Thyroid gland (tissue), 4 donors: ENCODE measurements at regions not wholly inside any gene's neighbourhood (a gene's known extent, or its start where the extent isn't known, plus 50 kb on each side); places are given as distances from the start of the nearest gene placed in this dataset.

Experiments used
- DNase-seq, 2 donors: peaks; one replicate each; pipeline ENCODE4 v3.0.0-alpha.2; 2019
- H3K27ac ChIP-seq, 3 donors: fragments of 200-600 bp; sonication (generic); 1 replicate in 2 of 3; 2 replicates in 1 of 3; pipeline ENCODE4 v1.5.1; 2016 to 2019; ENCODE audit warnings: mild to moderate bottlenecking in 1 of 3, moderate library complexity in 1 of 3
- H3K27me3 ChIP-seq: fragments of 200-600 bp; sonication (generic); one replicate; pipeline ENCODE4 v1.5.1; 2019
- H3K36me3 ChIP-seq, 2 donors: fragments of 200-600 bp; sonication (generic); one replicate each; pipeline ENCODE4 v1.5.1; 2016 to 2019
- H3K4me1 ChIP-seq, 2 donors: fragments of 200-600 bp; sonication (generic); one replicate each; pipeline ENCODE4 v1.5.1; 2017 to 2019
- H3K4me3 ChIP-seq, 3 donors: fragments of 200-600 bp; sonication (generic); replicated peaks in 1 of 3; 1 replicate in 2 of 3; 2 replicates in 1 of 3; pipeline ENCODE4 v1.5.1; 2016; ENCODE audit warnings: mild to moderate bottlenecking in 1 of 3
- H3K9me3 ChIP-seq: fragments of 200-600 bp; sonication (generic); one replicate; pipeline ENCODE4 v1.5.1; 2017
- CTCF ChIP-seq, 6 experiments: fragments of 200-600 bp in 3 of 6; fragments of 450-650 bp in 3 of 6; sonication (generic) in 3 of 6; IDR thresholded peaks; one replicate each; pipeline ENCODE4 v1.5.1; 2016 to 2019; ENCODE audit warnings: antibody characterized with exemption in 6 of 6, mild to moderate bottlenecking in 2 of 6, inconsistent platforms in 1 of 6, moderate library complexity in 1 of 6
- POLR2A ChIP-seq, 2 donors: fragments of 450-650 bp; IDR thresholded peaks; one replicate each; pipeline ENCODE4 v1.6.1; 2017; ENCODE audit warnings: antibody characterized with exemption in 2 of 2, mild to moderate bottlenecking in 2 of 2, moderate library complexity in 1 of 2
- WGBS, 2 donors: methylation state at CpG; one replicate each; pipeline ENCODE4 v1.1.5; 2017; 5-methylcytosine and 5-hydroxymethylcytosine counted together
- intact Hi-C: fragments of 100-400 bp; cut with DNase I; formaldehyde crosslinking; loops from one replicate; pipeline ENCODE4 v1.15.1; 2023

DNA sequence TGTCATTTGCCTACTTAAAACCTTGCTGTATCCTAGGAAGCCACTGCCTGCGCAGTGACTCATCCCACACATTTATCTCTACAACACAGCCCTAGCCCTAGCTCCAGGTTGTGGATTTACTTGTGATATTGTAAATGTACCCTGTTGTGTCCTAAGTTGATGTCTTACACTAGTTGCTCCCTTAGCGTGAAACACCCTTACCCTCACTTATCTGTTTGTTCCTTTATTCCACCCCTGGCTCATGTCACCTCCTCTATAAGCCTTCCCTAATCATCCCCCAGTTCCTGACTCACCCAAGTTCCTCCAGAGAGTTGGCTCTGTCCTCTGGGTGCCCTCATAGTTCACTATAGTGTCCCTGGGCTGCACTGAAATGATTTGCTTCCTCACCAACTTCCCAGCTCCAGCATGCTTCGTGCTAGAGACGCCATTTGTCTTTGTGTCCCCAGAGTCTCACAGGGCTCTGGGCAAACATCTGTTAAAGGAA lies 431.8 kb upstream of the FAT3 start:
- intact Hi-C loops: no loop called here
- no peaks in the 10 kb centered on the region for H3K4me1 ChIP-seq
- DNase-seq: no peak
- no peak for TF ChIP-seq POLR2A (IDR thresholded peaks at IDR 0.05)
- TF ChIP-seq CTCF (IDR thresholded peaks at IDR 0.05): no peak
- no peak overlapping the region for H3K4me3 ChIP-seq
- no peak overlapping the region for H3K27ac ChIP-seq
- no peaks in the 10 kb centered on the region for H3K9me3 ChIP-seq
- no peaks in the 10 kb centered on the region for H3K36me3 ChIP-seq
- no peaks in the 10 kb centered on the region for H3K27me3 ChIP-seq
- WGBS, 2 donors: 83 to 92% methylated on average over 4 of the region's 4 CpGs

GRCh38 chr11:91791171-91791468 lies 433.5 kb upstream of the FAT3 start:
- no peaks in the 10 kb centered on the region for H3K9me3 ChIP-seq
- no peaks in the 10 kb centered on the region for H3K4me1 ChIP-seq
- no peak for TF ChIP-seq POLR2A (IDR thresholded peaks at IDR 0.05)
- no peak for TF ChIP-seq CTCF (IDR thresholded peaks at IDR 0.05)
- no peaks in the 10 kb centered on the region for H3K36me3 ChIP-seq
- intact Hi-C loops: no loop called here
- no peak overlapping the region for H3K4me3 ChIP-seq
- no peak overlapping the region for H3K27ac ChIP-seq
- DNase-seq: no peak
- WGBS, 2 donors: 80 to 85% methylated on average over 3 of the region's 3 CpGs
- no peaks in the 10 kb centered on the region for H3K27me3 ChIP-seq

DNA sequence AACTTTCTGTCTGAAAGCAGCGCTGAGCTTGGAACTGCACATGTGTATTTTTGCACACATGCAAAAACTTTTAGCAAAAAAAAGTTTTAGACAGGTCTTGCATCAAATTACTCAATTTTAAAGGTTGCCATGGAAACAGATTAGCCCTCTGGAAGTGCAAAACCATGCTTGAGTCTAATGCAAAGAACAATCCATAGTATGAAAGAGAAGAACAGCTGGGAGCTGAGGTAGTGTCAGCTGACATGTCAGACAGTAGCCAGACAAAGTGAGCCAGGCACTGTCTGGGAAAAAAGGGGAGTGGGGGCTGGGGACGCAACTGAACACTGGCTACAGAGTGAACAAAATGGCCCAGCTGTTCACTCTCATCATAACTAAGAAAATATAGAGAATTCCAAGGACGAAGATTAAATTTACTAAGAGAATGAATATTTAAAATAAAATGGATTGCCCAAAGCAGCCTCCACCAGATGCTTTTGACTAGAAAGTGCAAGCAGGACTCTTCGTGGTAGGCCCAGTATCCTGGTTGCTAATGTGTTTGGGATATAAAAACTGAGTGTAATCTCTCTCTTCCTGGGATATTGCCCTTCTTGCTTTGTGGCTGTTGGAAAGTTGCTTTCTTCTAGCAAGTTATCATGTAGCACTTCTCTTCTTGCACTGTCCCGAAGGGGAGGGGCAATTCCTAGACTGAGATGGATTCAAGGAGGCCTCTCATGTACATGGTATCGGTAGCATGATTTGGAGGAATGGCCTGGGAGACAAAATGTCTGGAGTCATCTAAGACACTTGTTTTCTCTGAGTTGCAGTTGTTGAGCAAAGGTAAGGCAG lies 434.1 kb upstream of the FAT3 start:
- no peak overlapping the region for H3K27ac ChIP-seq
- no peak overlapping the region for H3K4me3 ChIP-seq
- TF ChIP-seq POLR2A (IDR thresholded peaks at IDR 0.05): no peak
- TF ChIP-seq CTCF (IDR thresholded peaks at IDR 0.05): no peak
- WGBS, 2 donors: 86 to 91% methylated on average over 6 of the region's 6 CpGs
- no peaks in the 10 kb centered on the region for H3K4me1 ChIP-seq
- no peaks in the 10 kb centered on the region for H3K27me3 ChIP-seq
- H3K36me3 ChIP-seq: no peaks in the 10 kb centered on the region
- intact Hi-C loops: no loop called here
- H3K9me3 ChIP-seq: no peaks in the 10 kb centered on the region
- DNase-seq: no peak

DNA sequence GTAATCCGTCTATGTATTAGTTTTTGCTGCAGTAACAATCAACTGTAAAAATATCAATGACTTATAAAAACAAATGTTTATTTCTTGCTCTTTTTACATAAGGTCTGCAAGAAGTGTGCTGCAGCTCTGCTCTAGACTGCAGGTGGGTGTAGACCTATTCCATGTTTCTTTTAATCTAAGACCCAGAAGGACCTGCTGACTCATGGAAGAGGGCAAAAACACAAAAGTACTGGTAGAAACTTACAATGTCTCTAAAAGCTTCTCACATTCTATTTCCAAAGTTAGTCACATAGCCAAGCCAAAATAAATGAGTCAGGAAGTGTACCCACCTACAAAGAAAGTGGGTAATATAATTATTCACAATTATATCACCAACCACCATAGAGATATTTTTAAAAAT lies 435.9 kb upstream of the FAT3 start:
- H3K9me3 ChIP-seq: no peaks in the 10 kb centered on the region
- no peaks in the 10 kb centered on the region for H3K27me3 ChIP-seq
- no peak for DNase-seq
- no peaks in the 10 kb centered on the region for H3K4me1 ChIP-seq
- no peaks in the 10 kb centered on the region for H3K36me3 ChIP-seq
- no peak overlapping the region for H3K4me3 ChIP-seq
- TF ChIP-seq POLR2A (IDR thresholded peaks at IDR 0.05): no peak
- no peak for TF ChIP-seq CTCF (IDR thresholded peaks at IDR 0.05)
- intact Hi-C loops: no loop called here
- WGBS, 2 donors: 95% methylated on average over 1 of the region's 1 CpG
- H3K27ac ChIP-seq: no peak overlapping the region

DNA sequence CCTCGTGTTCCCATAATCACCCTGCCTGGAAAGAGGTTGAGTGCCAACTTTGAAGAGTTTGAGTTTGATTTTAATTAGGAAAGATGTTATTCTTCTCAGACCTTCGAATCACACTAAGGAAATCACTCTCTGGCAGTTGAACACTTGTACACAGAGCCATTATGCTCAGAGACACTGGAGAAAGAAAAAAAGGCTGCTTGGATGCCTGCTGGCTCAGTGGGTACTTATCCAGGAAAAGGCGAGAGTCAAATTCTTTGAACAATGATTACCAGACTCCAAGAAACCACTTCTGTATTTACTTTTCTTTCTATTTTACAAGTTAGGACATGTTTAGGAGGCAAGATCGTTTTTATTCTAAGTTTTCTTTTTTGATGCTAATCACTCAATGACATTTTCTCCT lies 438.5 kb upstream of the FAT3 start:
- Histone ChIP-seq H3K27ac (no peak overlapping the region), H3K4me1 (no peaks in the 10 kb centered on the region), H3K27me3 (no peaks in the 10 kb centered on the region), H3K36me3 (no peaks in the 10 kb centered on the region), H3K9me3 (no peaks in the 10 kb centered on the region), H3K4me3 (no peak overlapping the region)
- no peak for DNase-seq
- TF ChIP-seq POLR2A (IDR thresholded peaks at IDR 0.05): no peak
- no peak for TF ChIP-seq CTCF (IDR thresholded peaks at IDR 0.05)
- WGBS, 2 donors: 73 to 77% methylated on average over 4 of the region's 4 CpGs
- intact Hi-C loops: no loop called here
